HEK293 (cell line): ENCODE measurements at regions not wholly inside any gene's neighbourhood (a gene's known extent, or its start where the extent isn't known, plus 50 kb on each side); places are given as distances from the start of the nearest gene placed in this dataset.

ENCODE experiments used
- CTCF ChIA-PET: fragments of 350-600 bp; formaldehyde crosslinking; extraction: SDS; loops from one replicate; lab custom pipeline; 2021; ENCODE audit warnings: antibody characterized with exemption; lab: Yijun Ruan, JAX
- POLR2A ChIA-PET: fragments of 300-600 bp; formaldehyde crosslinking; extraction: SDS; loops from one replicate; lab custom pipeline; 2020; ENCODE audit warnings: antibody characterized with exemption, inconsistent platforms; lab: Yijun Ruan, JAX
- H3K27ac ChIP-seq: fragments of 200-500 bp; sonication (Bioruptor generic); 2 replicates; pipeline ENCODE4 v1.5.1; 2014; ENCODE audit warnings: low read depth, low read length, control low read depth, inconsistent platforms; ENCODE audit errors: extremely low read depth
- H3K36me3 ChIP-seq, 2 experiments: fragments of 200-500 bp in 1 of 2; sonication (Bioruptor generic) in 1 of 2; 1 replicate in 1 of 2; 2 replicates in 1 of 2; pipeline ENCODE4 v1.5.1; 2014 to 2017; ENCODE audit warnings: inconsistent platforms in 2 of 2, low read length in 2 of 2; ENCODE audit not compliant: control insufficient read depth in 2 of 2, insufficient read depth in 1 of 2
- H3K4me1 ChIP-seq: fragments of 200-500 bp; sonication (Bioruptor generic); 2 replicates; pipeline ENCODE4 v1.5.1; 2014; ENCODE audit warnings: mild to moderate bottlenecking, low read length, inconsistent platforms; ENCODE audit not compliant: control insufficient read depth, insufficient read depth
- H3K4me3 ChIP-seq: 2 replicates; pipeline ENCODE4 v1.5.1; 2011; ENCODE audit warnings: low read depth, mild to moderate bottlenecking, control low read depth, low read length, moderate library complexity
- H3K9me3 ChIP-seq: fragments of 200-500 bp; sonication (Bioruptor generic); 2 replicates; pipeline ENCODE4 v1.5.1; 2014; ENCODE audit warnings: low read depth, low read length, inconsistent platforms; ENCODE audit not compliant: control insufficient read depth, insufficient read depth
- GLIS1 ChIP-seq: fragments of 450-650 bp; formaldehyde crosslinking; IDR thresholded peaks from 2 replicates; pipeline ENCODE4 v1.5.1; 2016; ENCODE audit warnings: missing biosample characterization, missing genetic modification characterization
- KLF16 ChIP-seq: fragments of 450-650 bp; formaldehyde crosslinking; IDR thresholded peaks from 2 replicates; pipeline ENCODE4 v1.5.1; 2017; ENCODE audit warnings: missing biosample characterization, missing genetic modification characterization
- SCRT2 ChIP-seq: fragments of 450-650 bp; formaldehyde crosslinking; IDR thresholded peaks from 2 replicates; pipeline ENCODE4 v1.5.1; 2016; ENCODE audit warnings: missing biosample characterization, missing genetic modification characterization
- SP2 ChIP-seq: fragments of 450-650 bp; formaldehyde crosslinking; IDR thresholded peaks from 2 replicates; pipeline ENCODE4 v1.5.1; 2016; ENCODE audit warnings: missing biosample characterization, missing genetic modification characterization
- ZBTB1 ChIP-seq: fragments of 450-650 bp; formaldehyde crosslinking; IDR thresholded peaks from 2 replicates; pipeline ENCODE4 v1.5.1; 2016; ENCODE audit warnings: missing biosample characterization, missing genetic modification characterization
- ZNF112 ChIP-seq: fragments of 450-650 bp; formaldehyde crosslinking; IDR thresholded peaks from 2 replicates; pipeline ENCODE4 v1.5.0; 2017; ENCODE audit warnings: missing biosample characterization, missing genetic modification characterization
- ZNF174 ChIP-seq: fragments of 450-650 bp; formaldehyde crosslinking; IDR thresholded peaks from 2 replicates; pipeline ENCODE4 v1.5.0; 2017; ENCODE audit warnings: missing biosample characterization, mild to moderate bottlenecking, missing genetic modification characterization
- ZNF19 ChIP-seq: fragments of 450-650 bp; formaldehyde crosslinking; IDR thresholded peaks from 2 replicates; pipeline ENCODE4; 2016; ENCODE audit warnings: missing biosample characterization, missing genetic modification characterization, low read depth
- ZNF292 ChIP-seq: fragments of 450-650 bp; formaldehyde crosslinking; IDR thresholded peaks from 2 replicates; pipeline ENCODE4 v1.5.1; 2016; ENCODE audit warnings: low read depth, missing biosample characterization, missing genetic modification characterization, borderline replicate concordance
- ZNF391 ChIP-seq: fragments of 450-650 bp; formaldehyde crosslinking; IDR thresholded peaks from 2 replicates; pipeline ENCODE4 v1.5.1; 2016; ENCODE audit warnings: low read depth, missing biosample characterization, missing genetic modification characterization, borderline replicate concordance
- ZNF433 ChIP-seq: fragments of 450-650 bp; formaldehyde crosslinking; IDR thresholded peaks from 2 replicates; pipeline ENCODE4 v1.5.1; 2016; ENCODE audit warnings: missing biosample characterization, missing genetic modification characterization, low read depth
- TF ChIP-seq, protein P1 (sequence below): fragments of 450-650 bp; formaldehyde crosslinking; IDR thresholded peaks from 2 replicates; pipeline ENCODE4 v1.5.1; 2016; ENCODE audit warnings: missing biosample characterization, missing genetic modification characterization
- TF ChIP-seq, protein P2 (sequence below): IDR thresholded peaks from 2 replicates; pipeline ENCODE4 v1.6.1; 2011; ENCODE audit warnings: mild to moderate bottlenecking, low read depth, low read length, borderline replicate concordance
- TF ChIP-seq, protein P3 (sequence below): fragments of 450-650 bp; formaldehyde crosslinking; IDR thresholded peaks from 2 replicates; pipeline ENCODE4 v1.5.1; 2017; ENCODE audit warnings: missing biosample characterization, missing genetic modification characterization
- TF ChIP-seq, protein P4 (sequence below): fragments of 450-650 bp; IDR thresholded peaks from 2 replicates; pipeline ENCODE4 v1.5.1; 2018; ENCODE audit warnings: missing biosample characterization, mild to moderate bottlenecking, missing genetic modification characterization

DNA sequence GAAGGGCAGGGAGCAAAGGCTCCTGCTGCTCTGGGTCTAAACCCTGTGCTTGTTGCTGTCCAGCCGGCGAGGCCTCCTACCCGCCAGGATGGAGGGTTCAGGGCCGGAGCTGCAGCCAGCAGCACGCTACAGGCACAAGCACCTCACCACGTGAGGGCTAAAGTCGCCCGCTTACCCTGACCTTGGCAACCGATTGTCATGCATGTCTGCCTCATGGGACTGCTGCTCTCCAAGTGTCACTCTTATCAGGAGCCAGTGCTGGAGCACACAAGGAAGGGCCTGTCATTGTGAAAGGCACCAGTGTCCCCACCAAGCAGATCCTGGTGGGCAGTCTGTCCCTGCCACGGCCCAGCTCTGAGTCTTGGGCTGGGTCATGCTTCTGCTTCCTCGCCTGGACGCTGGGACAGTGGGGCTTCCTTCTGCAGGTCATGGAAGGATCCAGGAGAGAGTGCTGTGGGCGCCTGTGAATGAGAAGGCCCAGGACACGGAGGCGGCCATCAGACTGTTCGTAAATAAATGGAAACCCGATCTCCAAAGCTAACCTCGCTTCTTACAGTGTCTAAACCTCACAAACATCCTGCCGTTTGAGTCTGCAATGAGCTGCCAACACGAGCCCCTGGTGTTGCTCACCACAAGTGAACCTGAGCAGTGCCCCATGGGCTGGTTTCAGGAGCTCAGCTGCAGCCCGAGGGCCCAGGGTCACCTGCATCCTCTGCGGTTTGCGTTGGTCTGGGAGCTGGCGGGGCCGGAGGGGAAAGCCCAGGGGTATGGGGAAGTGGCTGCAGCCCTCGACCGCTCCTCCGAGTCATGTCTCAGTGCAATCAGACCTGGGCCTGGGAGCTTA is 58.2 kb upstream of the RXRA start:
- CTCF ChIA-PET, result interaction anchor here (0.6 to 1.8 kb wide), 2 partner anchors 97 to 1229 kb away, joined by 5 to 8 read pairs; no protein-coding TSS in a partner anchor
- POLR2A ChIA-PET, result no interaction called here

DNA sequence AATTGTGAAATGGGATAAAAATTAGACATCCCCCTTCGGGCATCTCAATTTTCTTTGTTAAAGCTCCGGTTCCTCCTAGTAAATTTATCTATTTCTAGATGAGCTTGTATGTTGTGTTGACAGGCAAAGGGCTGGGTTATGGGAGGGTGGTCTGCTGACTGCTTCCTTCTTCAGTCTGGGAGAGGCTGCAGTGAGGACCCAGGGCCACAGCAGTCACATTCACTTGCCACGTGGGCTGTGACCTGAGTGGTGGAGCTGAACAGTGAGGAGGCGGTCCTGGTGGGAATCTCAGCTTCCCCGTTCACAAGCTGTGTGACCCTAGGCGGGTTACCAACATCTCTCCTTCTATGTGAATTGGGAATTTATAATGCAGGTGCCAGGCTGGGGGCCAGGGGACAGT is 57.5 kb upstream of the RXRA start:
- Histone ChIP-seq H3K36me3 (no peaks in the 10 kb centered on the region), H3K4me1 (no peaks in the 10 kb centered on the region), H3K4me3 (no peak overlapping the region), H3K9me3 (no peaks in the 10 kb centered on the region), H3K27ac (no peak overlapping the region)
- CTCF ChIA-PET, result interaction anchor here (0.6 to 1.8 kb wide), 2 partner anchors 97 to 1229 kb away, joined by 5 to 8 read pairs; no protein-coding TSS in a partner anchor
- TF ChIP-seq ZNF433 (tag by site-specific recombination), result no peak
- POLR2A ChIA-PET, result interaction anchor here (0.6 kb wide), 1 partner anchor 129 kb away, joined by 8 read pairs; no protein-coding TSS in a partner anchor

More for the DNA sequence above, 58.2 kb upstream of the RXRA start:
- no peak for TF ChIP-seq ZNF292
- no peak for TF ChIP-seq ZNF174 (tag by site-specific recombination)
- no peak for TF ChIP-seq GLIS1 (tag by site-specific recombination)
- no peak for TF ChIP-seq ZNF112 (tag by site-specific recombination)
- no peak for TF ChIP-seq ZNF19
- no peak for TF ChIP-seq KLF16 (tag by site-specific recombination)
- no peak for TF ChIP-seq SP2 (tag by site-specific recombination)
- TF ChIP-seq, protein P1, sequence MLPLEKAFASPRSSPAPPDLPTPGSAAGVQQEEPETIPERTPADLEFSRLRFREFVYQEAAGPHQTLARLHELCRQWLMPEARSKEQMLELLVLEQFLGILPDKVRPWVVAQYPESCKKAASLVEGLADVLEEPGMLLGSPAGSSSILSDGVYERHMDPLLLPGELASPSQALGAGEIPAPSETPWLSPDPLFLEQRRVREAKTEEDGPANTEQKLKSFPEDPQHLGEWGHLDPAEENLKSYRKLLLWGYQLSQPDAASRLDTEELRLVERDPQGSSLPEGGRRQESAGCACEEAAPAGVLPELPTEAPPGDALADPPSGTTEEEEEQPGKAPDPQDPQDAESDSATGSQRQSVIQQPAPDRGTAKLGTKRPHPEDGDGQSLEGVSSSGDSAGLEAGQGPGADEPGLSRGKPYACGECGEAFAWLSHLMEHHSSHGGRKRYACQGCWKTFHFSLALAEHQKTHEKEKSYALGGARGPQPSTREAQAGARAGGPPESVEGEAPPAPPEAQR (tag by site-specific recombination), result no peak
- TF ChIP-seq, protein P2, sequence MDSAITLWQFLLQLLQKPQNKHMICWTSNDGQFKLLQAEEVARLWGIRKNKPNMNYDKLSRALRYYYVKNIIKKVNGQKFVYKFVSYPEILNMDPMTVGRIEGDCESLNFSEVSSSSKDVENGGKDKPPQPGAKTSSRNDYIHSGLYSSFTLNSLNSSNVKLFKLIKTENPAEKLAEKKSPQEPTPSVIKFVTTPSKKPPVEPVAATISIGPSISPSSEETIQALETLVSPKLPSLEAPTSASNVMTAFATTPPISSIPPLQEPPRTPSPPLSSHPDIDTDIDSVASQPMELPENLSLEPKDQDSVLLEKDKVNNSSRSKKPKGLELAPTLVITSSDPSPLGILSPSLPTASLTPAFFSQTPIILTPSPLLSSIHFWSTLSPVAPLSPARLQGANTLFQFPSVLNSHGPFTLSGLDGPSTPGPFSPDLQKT, result no peak
- TF ChIP-seq, protein P3, sequence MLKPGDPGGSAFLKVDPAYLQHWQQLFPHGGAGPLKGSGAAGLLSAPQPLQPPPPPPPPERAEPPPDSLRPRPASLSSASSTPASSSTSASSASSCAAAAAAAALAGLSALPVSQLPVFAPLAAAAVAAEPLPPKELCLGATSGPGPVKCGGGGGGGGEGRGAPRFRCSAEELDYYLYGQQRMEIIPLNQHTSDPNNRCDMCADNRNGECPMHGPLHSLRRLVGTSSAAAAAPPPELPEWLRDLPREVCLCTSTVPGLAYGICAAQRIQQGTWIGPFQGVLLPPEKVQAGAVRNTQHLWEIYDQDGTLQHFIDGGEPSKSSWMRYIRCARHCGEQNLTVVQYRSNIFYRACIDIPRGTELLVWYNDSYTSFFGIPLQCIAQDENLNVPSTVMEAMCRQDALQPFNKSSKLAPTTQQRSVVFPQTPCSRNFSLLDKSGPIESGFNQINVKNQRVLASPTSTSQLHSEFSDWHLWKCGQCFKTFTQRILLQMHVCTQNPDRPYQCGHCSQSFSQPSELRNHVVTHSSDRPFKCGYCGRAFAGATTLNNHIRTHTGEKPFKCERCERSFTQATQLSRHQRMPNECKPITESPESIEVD (tag by site-specific recombination), result no peak
- no peak for TF ChIP-seq ZNF391
- TF ChIP-seq, protein P4, sequence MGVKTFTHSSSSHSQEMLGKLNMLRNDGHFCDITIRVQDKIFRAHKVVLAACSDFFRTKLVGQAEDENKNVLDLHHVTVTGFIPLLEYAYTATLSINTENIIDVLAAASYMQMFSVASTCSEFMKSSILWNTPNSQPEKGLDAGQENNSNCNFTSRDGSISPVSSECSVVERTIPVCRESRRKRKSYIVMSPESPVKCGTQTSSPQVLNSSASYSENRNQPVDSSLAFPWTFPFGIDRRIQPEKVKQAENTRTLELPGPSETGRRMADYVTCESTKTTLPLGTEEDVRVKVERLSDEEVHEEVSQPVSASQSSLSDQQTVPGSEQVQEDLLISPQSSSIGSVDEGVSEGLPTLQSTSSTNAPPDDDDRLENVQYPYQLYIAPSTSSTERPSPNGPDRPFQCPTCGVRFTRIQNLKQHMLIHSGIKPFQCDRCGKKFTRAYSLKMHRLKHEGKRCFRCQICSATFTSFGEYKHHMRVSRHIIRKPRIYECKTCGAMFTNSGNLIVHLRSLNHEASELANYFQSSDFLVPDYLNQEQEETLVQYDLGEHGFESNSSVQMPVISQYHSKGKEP (tag by site-specific recombination), result no peak
- TF ChIP-seq SCRT2 (tag by site-specific recombination), result no peak
- TF ChIP-seq ZBTB1 (tag by site-specific recombination), result no peak
- H3K4me1 ChIP-seq, result no peaks in the 10 kb centered on the region
- H3K27ac ChIP-seq, result no peak overlapping the region
- H3K9me3 ChIP-seq, result no peaks in the 10 kb centered on the region
- H3K36me3 ChIP-seq, result no peaks in the 10 kb centered on the region
- H3K4me3 ChIP-seq, result no peak overlapping the region
